ENCODE measurements at regions not wholly inside any gene's neighbourhood (a gene's known extent, or its start where the extent isn't known, plus 50 kb on each side); places are given as distances from the start of the nearest gene placed in this dataset.

DNA sequence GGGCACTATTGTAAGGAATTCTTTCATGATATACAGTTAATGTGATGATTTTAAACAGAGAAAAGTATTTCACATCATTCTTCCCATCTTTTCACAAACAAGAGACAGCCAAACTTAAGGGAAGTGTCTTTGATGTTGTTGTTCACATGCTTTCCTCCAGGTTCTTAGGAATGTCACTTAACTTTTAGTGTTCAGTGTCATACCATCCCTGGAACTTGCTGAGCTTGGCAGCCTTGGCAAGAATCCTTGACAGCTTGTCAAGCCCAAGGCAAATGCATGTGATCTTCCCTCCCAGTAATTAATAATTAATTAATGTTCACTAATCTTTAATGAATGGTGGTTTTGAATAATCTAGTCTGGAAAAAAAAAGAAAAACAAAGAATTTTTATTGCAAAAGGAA is 727.9 kb upstream of the PRR20A start:
- TF ChIP-seq CTCF (IDR thresholded peaks at IDR 0.05): no peak
- no peak for TF ChIP-seq POLR2A (IDR thresholded peaks at IDR 0.05)

Measured in heart left ventricle (tissue), 13 donors.